BE2C (cell line): ENCODE measurements at regions not wholly inside any gene's neighbourhood (a gene's known extent, or its start where the extent isn't known, plus 50 kb on each side); places are given as distances from the start of the nearest gene placed in this dataset.
A peak's percentile ranks its signal among the peaks of the same experiment; 100 is the strongest.

Source experiments
- DNase-seq: peaks from one replicate; pipeline ENCODE4 v3.0.0-alpha.2; 2020
- H3K27me3 ChIP-seq: fragments of 250-450 bp; sonication (Bioruptor Pico); 2 replicates; pipeline ENCODE4 v1.5.1; 2020; ENCODE audit warnings: mild to moderate bottlenecking
- H3K36me3 ChIP-seq: fragments of 250-450 bp; sonication (Bioruptor Pico); 2 replicates; pipeline ENCODE4 v1.5.1; 2020; ENCODE audit warnings: mild to moderate bottlenecking
- H3K4me1 ChIP-seq: fragments of 250-450 bp; sonication (Bioruptor Pico); 2 replicates; pipeline ENCODE4 v1.5.1; 2020
- H3K4me3 ChIP-seq: 2 replicates; pipeline ENCODE4 v1.5.1; 2011; ENCODE audit warnings: low read depth, low read length
- H3K9me3 ChIP-seq: fragments of 250-450 bp; sonication (Bioruptor Pico); 2 replicates; pipeline ENCODE4 v1.5.1; 2020
- CTCF ChIP-seq: IDR thresholded peaks from 2 replicates; pipeline ENCODE4 v1.5.1; 2012; ENCODE audit warnings: mild to moderate bottlenecking, low read depth, low read length

GRCh38 chr10:71040846-71041605 lies 152.7 kb upstream of the PCBD1 start:
- no peaks in the 10 kb centered on the region for H3K9me3 ChIP-seq
- no peaks in the 10 kb centered on the region for H3K36me3 ChIP-seq
- H3K4me3 ChIP-seq, result no peak overlapping the region
- H3K27me3 ChIP-seq, result no peaks in the 10 kb centered on the region
- peak; percentile 69 for DNase-seq
- H3K4me1 ChIP-seq, result peaks cover 58% of the 10 kb centered on the region
- TF ChIP-seq CTCF, result no peak

GRCh38 chr10:71042216-71042615 lies 153.9 kb upstream of the PCBD1 start:
- no peaks in the 10 kb centered on the region for H3K9me3 ChIP-seq
- no peak for DNase-seq
- H3K4me3 ChIP-seq, result no peak overlapping the region
- no peaks in the 10 kb centered on the region for H3K36me3 ChIP-seq
- peaks cover 51% of the 10 kb centered on the region for H3K4me1 ChIP-seq
- TF ChIP-seq CTCF, result no peak
- H3K27me3 ChIP-seq, result no peaks in the 10 kb centered on the region

- no peak for DNase-seq
- Histone ChIP-seq H3K4me1 (peaks cover 50% of the 10 kb centered on the region), H3K36me3 (no peaks in the 10 kb centered on the region), H3K4me3 (no peak overlapping the region), H3K9me3 (no peaks in the 10 kb centered on the region), H3K27me3 (no peaks in the 10 kb centered on the region)
- no peak for TF ChIP-seq CTCF
Observed at GRCh38 chr10:71042699-71043098, 154.3 kb upstream of the PCBD1 start.

- no peak for TF ChIP-seq CTCF
- Histone ChIP-seq H3K9me3 (no peaks in the 10 kb centered on the region), H3K27me3 (no peaks in the 10 kb centered on the region), H3K4me1 (peaks cover 38% of the 10 kb centered on the region), H3K36me3 (no peaks in the 10 kb centered on the region), H3K4me3 (no peak overlapping the region)
- no peak for DNase-seq
Observed at GRCh38 chr10:71043858-71044257, 155.5 kb upstream of the PCBD1 start.

GRCh38 chr10:71044720-71045119 lies 156.4 kb upstream of the PCBD1 start:
- no peaks in the 10 kb centered on the region for H3K36me3 ChIP-seq
- TF ChIP-seq CTCF, result no peak
- no peaks in the 10 kb centered on the region for H3K9me3 ChIP-seq
- no peak for DNase-seq
- peaks cover 44% of the 10 kb centered on the region for H3K4me1 ChIP-seq
- no peaks in the 10 kb centered on the region for H3K27me3 ChIP-seq
- H3K4me3 ChIP-seq, result no peak overlapping the region

GRCh38 chr10:71045204-71045809 lies 156.9 kb upstream of the PCBD1 start:
- H3K27me3 ChIP-seq, result no peaks in the 10 kb centered on the region
- DNase-seq, result no peak
- no peak for TF ChIP-seq CTCF
- no peak overlapping the region for H3K4me3 ChIP-seq
- peaks cover 44% of the 10 kb centered on the region for H3K4me1 ChIP-seq
- H3K36me3 ChIP-seq, result no peaks in the 10 kb centered on the region
- H3K9me3 ChIP-seq, result no peaks in the 10 kb centered on the region
